ENCODE measurements at regions not wholly inside any gene's neighbourhood (a gene's known extent, or its start where the extent isn't known, plus 50 kb on each side); places are given as distances from the start of the nearest gene placed in this dataset.

GRCh38 chr6:113219783-113220182, 637.4 kb upstream of the MARCKS start:
- no peak for TF ChIP-seq CTCF (IDR thresholded peaks at IDR 0.05)

DNA sequence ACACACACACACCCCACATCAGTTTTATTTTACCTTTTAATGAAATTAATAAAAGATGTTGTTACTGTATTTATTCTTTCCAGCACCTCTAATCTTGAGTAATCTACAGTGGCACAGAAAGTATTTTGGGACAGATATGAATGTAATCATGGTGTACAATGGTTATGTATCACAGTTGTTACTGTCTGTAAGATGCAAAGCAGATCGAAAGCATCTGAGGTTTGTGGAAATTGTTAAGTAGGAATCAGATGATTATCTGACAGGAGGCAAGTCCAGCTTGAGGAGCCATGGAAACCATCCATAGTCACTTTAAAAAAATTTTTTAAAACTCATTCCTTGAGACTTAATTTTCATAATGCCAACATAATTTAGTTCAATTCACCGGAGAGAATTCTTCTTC, 636.3 kb upstream of the MARCKS start:
- TF ChIP-seq CTCF (IDR thresholded peaks at IDR 0.05), result no peak

DNA sequence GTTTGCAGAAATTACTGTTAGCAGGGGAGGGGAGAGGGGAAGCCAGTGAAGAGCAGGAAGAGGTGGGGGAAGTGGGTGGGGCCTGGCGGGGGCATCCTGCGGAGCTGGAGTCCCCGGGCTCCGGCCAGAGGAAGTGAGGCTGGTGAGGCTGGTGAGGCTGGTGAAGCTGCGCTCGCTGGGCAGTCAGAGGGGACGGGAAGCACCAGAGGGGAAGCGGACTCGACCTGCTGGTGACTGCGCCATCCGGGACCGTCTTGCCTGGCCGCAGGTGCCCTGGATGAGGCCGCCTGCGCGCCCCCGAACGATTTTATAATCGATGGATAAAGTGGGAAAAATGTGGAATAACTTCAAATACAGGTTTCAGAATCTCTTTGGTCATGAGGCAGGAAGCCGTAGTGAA, 635.3 kb upstream of the MARCKS start:
- TF ChIP-seq CTCF (IDR thresholded peaks at IDR 0.05), result no peak

DNA sequence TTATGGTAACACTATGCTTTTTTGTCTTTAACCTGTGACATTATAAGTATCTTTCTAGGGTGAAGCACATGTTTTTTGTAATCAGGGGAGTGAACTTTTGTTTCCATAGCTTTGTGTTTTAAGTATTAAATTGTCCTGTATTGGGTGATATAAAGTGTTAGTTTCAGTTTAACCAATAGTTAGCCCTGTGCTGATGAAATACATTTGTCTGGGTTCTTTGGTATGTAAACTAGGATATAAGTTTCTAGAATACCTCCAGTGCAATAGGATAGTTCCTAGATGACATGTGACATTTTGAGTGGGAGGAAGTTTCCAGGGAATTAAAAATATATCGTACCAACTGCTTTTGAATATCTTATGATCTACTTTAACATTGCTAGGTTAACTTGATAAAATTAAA, 611.0 kb upstream of the MARCKS start:
- TF ChIP-seq CTCF (IDR thresholded peaks at IDR 0.05), result no peak

- TF ChIP-seq CTCF (IDR thresholded peaks at IDR 0.05), result no peak
These were observed 608.6 kb upstream of the MARCKS start for GRCh38 chr6:113248532-113248931.

DNA sequence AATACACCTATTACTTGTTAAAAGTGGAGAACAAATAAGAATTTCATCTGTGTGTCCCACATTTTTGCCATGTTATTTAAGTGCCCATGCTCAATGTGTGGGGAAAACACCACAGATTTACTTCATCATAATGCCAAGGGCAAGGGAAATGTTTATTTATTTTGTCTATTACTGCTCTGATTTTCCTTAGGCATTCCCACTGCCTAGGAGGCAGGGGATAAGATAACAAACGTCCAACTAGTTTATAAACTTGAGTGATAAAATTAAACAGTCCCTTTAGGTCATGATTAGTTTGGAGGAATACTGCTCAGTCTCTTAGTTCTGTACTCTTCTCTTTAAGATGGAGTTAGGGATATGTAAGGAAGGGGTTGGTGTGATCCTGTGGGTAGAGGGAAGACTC, 598.4 kb upstream of the MARCKS start:
- no peak for TF ChIP-seq CTCF (IDR thresholded peaks at IDR 0.05)

DNA sequence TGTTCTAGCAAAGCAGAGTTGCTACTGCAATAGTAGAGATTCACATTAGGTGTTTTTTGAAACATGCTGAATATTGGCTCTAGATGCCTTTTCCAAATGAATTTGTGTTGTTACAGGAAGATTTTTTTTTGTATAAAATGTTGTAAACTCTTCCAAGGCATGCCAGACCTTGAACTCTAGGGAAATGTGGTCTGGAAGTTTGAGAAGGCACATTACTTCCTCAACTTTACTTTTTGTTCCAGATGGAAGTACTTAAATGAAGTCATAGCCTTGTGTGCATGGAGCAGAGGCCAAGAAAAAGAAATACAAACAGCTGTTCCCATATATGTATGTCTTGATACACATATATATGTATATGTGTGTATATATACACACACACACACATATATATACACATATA, 585.7 kb upstream of the MARCKS start:
- no peak for TF ChIP-seq CTCF (IDR thresholded peaks at IDR 0.05)

- TF ChIP-seq CTCF (IDR thresholded peaks at IDR 0.05), result no peak
These were observed 580.5 kb upstream of the MARCKS start for GRCh38 chr6:113276601-113277000.
